Tibial artery (tissue), 4 donors: ENCODE measurements at regions not wholly inside any gene's neighbourhood (a gene's known extent, or its start where the extent isn't known, plus 50 kb on each side); places are given as distances from the start of the nearest gene placed in this dataset.

Source experiments
- DNase-seq, 2 donors: peaks; one replicate each; pipeline ENCODE4 v3.0.0-alpha.2; 2019
- H3K27ac ChIP-seq, 2 donors: fragments of 200-600 bp; sonication (generic) in 1 of 2; 1 replicate in 1 of 2; 2 replicates in 1 of 2; pipeline ENCODE4 v1.5.1; 2018 to 2019; ENCODE audit warnings: mild to moderate bottlenecking in 1 of 2
- H3K27me3 ChIP-seq, 2 donors: fragments of 200-600 bp; sonication (generic) in 1 of 2; one replicate each; pipeline versions ENCODE4 v1.5.1 to v1.6.0; 2016 to 2019
- H3K36me3 ChIP-seq, 3 donors: fragments of 200-600 bp; sonication (generic) in 2 of 3; one replicate each; pipeline ENCODE4 v1.5.1; 2016 to 2019; ENCODE audit warnings: mild to moderate bottlenecking in 2 of 3
- H3K4me1 ChIP-seq, 4 donors: fragments of 200-600 bp; sonication (generic) in 2 of 4; 1 replicate in 3 of 4; 2 replicates in 1 of 4; pipeline ENCODE4 v1.5.1; 2016 to 2019
- H3K4me3 ChIP-seq, 2 donors: fragments of 200-600 bp; sonication (generic) in 1 of 2; 1 replicate in 1 of 2; 2 replicates in 1 of 2; pipeline ENCODE4 v1.5.1; 2018 to 2019; ENCODE audit warnings: mild to moderate bottlenecking in 2 of 2
- H3K9me3 ChIP-seq, 3 donors: fragments of 200-600 bp; sonication (generic) in 1 of 3; one replicate each; pipeline ENCODE4 v1.5.1; 2016 to 2019
- intact Hi-C: fragments of 100-400 bp; cut with DNase I; formaldehyde crosslinking; loops from one replicate; pipeline ENCODE4 v1.15.0; 2023; ENCODE audit warnings: low total_unique reads
- TF ChIP-seq, protein P1 (sequence below), 2 experiments: fragments of 200-600 bp in 1 of 2; fragments of 450-650 bp in 1 of 2; IDR thresholded peaks; one replicate each; pipeline ENCODE4 v1.5.1; 2017 to 2019; ENCODE audit warnings: antibody characterized with exemption in 2 of 2, mild to moderate bottlenecking in 1 of 2, moderate library complexity in 1 of 2

- DNase-seq: no peak
- TF ChIP-seq, protein P1, sequence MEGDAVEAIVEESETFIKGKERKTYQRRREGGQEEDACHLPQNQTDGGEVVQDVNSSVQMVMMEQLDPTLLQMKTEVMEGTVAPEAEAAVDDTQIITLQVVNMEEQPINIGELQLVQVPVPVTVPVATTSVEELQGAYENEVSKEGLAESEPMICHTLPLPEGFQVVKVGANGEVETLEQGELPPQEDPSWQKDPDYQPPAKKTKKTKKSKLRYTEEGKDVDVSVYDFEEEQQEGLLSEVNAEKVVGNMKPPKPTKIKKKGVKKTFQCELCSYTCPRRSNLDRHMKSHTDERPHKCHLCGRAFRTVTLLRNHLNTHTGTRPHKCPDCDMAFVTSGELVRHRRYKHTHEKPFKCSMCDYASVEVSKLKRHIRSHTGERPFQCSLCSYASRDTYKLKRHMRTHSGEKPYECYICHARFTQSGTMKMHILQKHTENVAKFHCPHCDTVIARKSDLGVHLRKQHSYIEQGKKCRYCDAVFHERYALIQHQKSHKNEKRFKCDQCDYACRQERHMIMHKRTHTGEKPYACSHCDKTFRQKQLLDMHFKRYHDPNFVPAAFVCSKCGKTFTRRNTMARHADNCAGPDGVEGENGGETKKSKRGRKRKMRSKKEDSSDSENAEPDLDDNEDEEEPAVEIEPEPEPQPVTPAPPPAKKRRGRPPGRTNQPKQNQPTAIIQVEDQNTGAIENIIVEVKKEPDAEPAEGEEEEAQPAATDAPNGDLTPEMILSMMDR (IDR thresholded peaks at IDR 0.05): no peak
- intact Hi-C loops: no loop called here
- Histone ChIP-seq H3K4me1 (no peaks in the 10 kb centered on the region), H3K36me3 (no peaks in the 10 kb centered on the region), H3K27ac (no peak overlapping the region), H3K4me3 (no peak overlapping the region), H3K9me3 (no peaks in the 10 kb centered on the region), H3K27me3 (no peaks in the 10 kb centered on the region)
These were observed 822.8 kb upstream of the C9orf72 start for GRCh38 chr9:28396058-28396457.

DNA sequence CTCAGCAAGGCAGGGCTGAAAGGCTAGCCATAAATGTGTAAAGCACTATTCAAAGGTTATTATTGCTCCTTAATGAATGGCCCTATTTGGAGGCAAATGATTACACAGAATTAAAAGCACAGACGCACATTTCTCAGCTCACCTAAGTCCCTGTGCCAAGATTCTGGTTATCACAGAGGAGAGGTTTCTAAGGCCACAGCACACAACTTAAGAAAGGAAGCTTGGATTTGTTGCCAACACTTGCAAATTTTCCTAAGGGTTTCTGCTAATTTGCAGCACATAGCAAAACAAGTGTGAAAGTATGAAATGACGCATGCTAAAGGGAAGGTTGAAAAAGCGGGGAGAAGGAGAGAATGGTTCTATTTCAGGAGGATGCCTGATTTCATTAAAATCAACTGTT lies 834.1 kb upstream of the C9orf72 start:
- TF ChIP-seq, protein P1 (IDR thresholded peaks at IDR 0.05): no peak
- no peaks in the 10 kb centered on the region for H3K4me1 ChIP-seq
- DNase-seq: no peak
- no peaks in the 10 kb centered on the region for H3K9me3 ChIP-seq
- intact Hi-C loops: no loop called here
- no peaks in the 10 kb centered on the region for H3K27me3 ChIP-seq
- H3K36me3 ChIP-seq: no peaks in the 10 kb centered on the region
- H3K27ac ChIP-seq: no peak overlapping the region
- no peak overlapping the region for H3K4me3 ChIP-seq

GRCh38 chr9:28409919-28410318 lies 836.6 kb upstream of the C9orf72 start:
- H3K4me3 ChIP-seq: no peak overlapping the region
- intact Hi-C loops: no loop called here

GRCh38 chr9:28410411-28410810 lies 837.1 kb upstream of the C9orf72 start:
- Histone ChIP-seq H3K9me3 (no peaks in the 10 kb centered on the region), H3K27ac (no peak overlapping the region), H3K4me3 (no peak overlapping the region), H3K27me3 (no peaks in the 10 kb centered on the region), H3K4me1 (no peaks in the 10 kb centered on the region), H3K36me3 (no peaks in the 10 kb centered on the region)
- TF ChIP-seq, protein P1 (IDR thresholded peaks at IDR 0.05): no peak
- no peak for DNase-seq
- intact Hi-C loops: no loop called here

More at GRCh38 chr9:28409919-28410318, 836.6 kb upstream of the C9orf72 start:
- no peaks in the 10 kb centered on the region for H3K9me3 ChIP-seq
- H3K36me3 ChIP-seq: no peaks in the 10 kb centered on the region
- H3K27ac ChIP-seq: no peak overlapping the region
- TF ChIP-seq, protein P1 (IDR thresholded peaks at IDR 0.05): no peak
- H3K4me1 ChIP-seq: no peaks in the 10 kb centered on the region
- DNase-seq: no peak
- H3K27me3 ChIP-seq: no peaks in the 10 kb centered on the region

DNA sequence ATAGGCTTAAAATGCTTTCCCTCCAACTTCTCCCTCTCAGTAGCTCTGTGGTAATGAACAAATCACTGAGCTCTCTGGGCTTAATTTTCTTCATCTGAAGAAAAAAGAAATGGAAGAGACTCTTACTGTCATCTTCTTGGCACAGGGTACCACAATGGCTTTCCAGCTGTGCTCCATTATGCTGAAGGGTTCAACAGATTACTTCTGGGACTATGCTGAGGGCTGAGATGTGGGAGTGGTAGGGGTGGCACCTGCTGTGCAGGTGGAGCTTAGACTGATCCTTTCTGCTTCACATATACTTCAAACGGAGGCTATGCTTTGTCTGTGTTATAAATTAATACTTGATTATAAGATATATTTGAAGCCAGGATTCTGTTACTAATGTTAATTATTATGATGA lies 840.2 kb upstream of the C9orf72 start:
- Histone ChIP-seq H3K36me3 (no peaks in the 10 kb centered on the region), H3K4me3 (no peak overlapping the region), H3K9me3 (no peaks in the 10 kb centered on the region), H3K4me1 (no peaks in the 10 kb centered on the region), H3K27ac (no peak overlapping the region), H3K27me3 (no peaks in the 10 kb centered on the region)
- no peak for DNase-seq
- intact Hi-C loops: no loop called here
- TF ChIP-seq, protein P1 (IDR thresholded peaks at IDR 0.05): no peak

DNA sequence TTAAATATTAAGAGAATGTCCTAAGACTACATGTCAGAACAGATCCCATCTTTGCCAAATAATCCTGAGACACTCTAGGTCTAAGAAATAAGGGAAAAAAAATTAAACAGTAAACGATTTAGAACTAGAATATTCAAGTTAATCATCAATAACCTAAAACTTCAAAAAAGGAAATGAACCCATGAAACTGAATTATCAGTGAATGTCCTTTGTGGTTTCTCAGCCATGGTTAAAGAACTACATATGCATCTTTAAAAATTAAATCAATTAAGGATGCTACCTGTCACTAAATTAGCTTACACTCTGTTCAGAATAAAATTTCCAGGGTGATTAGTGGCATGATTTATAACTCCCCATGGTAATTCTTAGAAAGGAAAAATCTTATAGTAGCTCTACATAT lies 850.0 kb upstream of the C9orf72 start:
- TF ChIP-seq, protein P1 (IDR thresholded peaks at IDR 0.05): no peak
- H3K4me3 ChIP-seq: no peak overlapping the region
- H3K4me1 ChIP-seq: no peaks in the 10 kb centered on the region
- no peaks in the 10 kb centered on the region for H3K27me3 ChIP-seq
- intact Hi-C loops: no loop called here
- H3K9me3 ChIP-seq: no peaks in the 10 kb centered on the region
- H3K36me3 ChIP-seq: no peaks in the 10 kb centered on the region
- no peak overlapping the region for H3K27ac ChIP-seq
- DNase-seq: no peak
